ENCODE measurements at regions not wholly inside any gene's neighbourhood (a gene's known extent, or its start where the extent isn't known, plus 50 kb on each side); places are given as distances from the start of the nearest gene placed in this dataset.

DNA sequence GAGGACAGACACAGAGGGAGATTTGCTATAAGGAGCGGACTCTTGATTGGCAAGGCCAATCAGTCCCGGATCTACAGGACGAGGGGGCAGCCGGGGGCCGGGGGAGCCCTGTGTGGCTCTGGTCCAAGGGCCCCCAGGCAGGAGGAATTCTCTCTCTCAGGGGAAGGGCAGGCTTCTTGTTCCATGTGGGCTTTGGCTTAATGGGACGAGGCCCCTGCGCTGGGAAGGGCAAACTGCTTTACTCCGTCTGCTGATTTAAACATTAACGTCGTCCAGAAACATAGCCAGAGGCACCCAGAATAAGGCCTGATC lies 75.9 kb downstream of the TMEM18 start:
- TF ChIP-seq, protein P1, sequence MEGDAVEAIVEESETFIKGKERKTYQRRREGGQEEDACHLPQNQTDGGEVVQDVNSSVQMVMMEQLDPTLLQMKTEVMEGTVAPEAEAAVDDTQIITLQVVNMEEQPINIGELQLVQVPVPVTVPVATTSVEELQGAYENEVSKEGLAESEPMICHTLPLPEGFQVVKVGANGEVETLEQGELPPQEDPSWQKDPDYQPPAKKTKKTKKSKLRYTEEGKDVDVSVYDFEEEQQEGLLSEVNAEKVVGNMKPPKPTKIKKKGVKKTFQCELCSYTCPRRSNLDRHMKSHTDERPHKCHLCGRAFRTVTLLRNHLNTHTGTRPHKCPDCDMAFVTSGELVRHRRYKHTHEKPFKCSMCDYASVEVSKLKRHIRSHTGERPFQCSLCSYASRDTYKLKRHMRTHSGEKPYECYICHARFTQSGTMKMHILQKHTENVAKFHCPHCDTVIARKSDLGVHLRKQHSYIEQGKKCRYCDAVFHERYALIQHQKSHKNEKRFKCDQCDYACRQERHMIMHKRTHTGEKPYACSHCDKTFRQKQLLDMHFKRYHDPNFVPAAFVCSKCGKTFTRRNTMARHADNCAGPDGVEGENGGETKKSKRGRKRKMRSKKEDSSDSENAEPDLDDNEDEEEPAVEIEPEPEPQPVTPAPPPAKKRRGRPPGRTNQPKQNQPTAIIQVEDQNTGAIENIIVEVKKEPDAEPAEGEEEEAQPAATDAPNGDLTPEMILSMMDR (IDR thresholded peaks at IDR 0.05; ENCODE audit: insufficient read depth, low read depth, low read length), result no peak
- no peak for TF ChIP-seq EZH2 (IDR thresholded peaks at IDR 0.05; ENCODE audit: insufficient read depth, low read length)

All from astrocyte (in vitro differentiated cells and primary cell).